ENCODE measurements at regions not wholly inside any gene's neighbourhood (a gene's known extent, or its start where the extent isn't known, plus 50 kb on each side); places are given as distances from the start of the nearest gene placed in this dataset.

- TF ChIP-seq EP300 (IDR thresholded peaks at IDR 0.05), result no peak
- no peak for TF ChIP-seq CTCF (IDR thresholded peaks at IDR 0.05)
- no peak for TF ChIP-seq RNF2 (IDR thresholded peaks at IDR 0.05; ENCODE audit: borderline replicate concordance, low read depth)
- no peak for TF ChIP-seq RAD21 (conservative IDR thresholded peaks at IDR 0.05 in 1 of 2, IDR thresholded peaks at IDR 0.05 in 1 of 2)
- TF ChIP-seq REST (IDR thresholded peaks at IDR 0.05), result no peak
- TF ChIP-seq POLR2A (IDR thresholded peaks at IDR 0.05; ENCODE audit: low read length), result no peak
- TF ChIP-seq CBX2 (IDR thresholded peaks at IDR 0.05; ENCODE audit: borderline replicate concordance, low read depth), result no peak
- no peak for TF ChIP-seq EHMT2 (IDR thresholded peaks at IDR 0.05; ENCODE audit: low read depth)
- TF ChIP-seq PBX3 (IDR thresholded peaks at IDR 0.05), result no peak
- TF ChIP-seq ELK1 (IDR thresholded peaks at IDR 0.05; ENCODE audit: low read depth, low read length), result no peak
- TF ChIP-seq BCL3 (IDR thresholded peaks at IDR 0.05), result no peak
- no peak for TF ChIP-seq HDAC2 (IDR thresholded peaks at IDR 0.05)
Observed at GRCh38 chr9:72431036-72431435, 66.0 kb upstream of the ZFAND5 start.
